Hepatocyte (in vitro differentiated cells): ENCODE measurements at regions not wholly inside any gene's neighbourhood (a gene's known extent, or its start where the extent isn't known, plus 50 kb on each side); places are given as distances from the start of the nearest gene placed in this dataset.
"Not testable (repeated sequence)": the region's sequence is repeated elsewhere in the genome, so short reads cannot be mapped to it uniquely, and the experiment has no call there.

Source experiments
- EZH2phosphoT487 ChIP-seq: fragments of 200-600 bp; sonication (generic); IDR thresholded peaks from one replicate; pipeline ENCODE4 v1.6.1; 2018; ENCODE audit warnings: antibody characterized with exemption, mild to moderate bottlenecking, low read depth, moderate library complexity; ENCODE audit not compliant: unreplicated experiment, severe bottlenecking
- TF ChIP-seq, protein P1 (sequence below): fragments of 200-600 bp; sonication (generic); IDR thresholded peaks from 2 replicates; pipeline ENCODE4 v1.5.1; 2016; ENCODE audit warnings: antibody characterized with exemption, mild to moderate bottlenecking; ENCODE audit not compliant: poor library complexity

DNA sequence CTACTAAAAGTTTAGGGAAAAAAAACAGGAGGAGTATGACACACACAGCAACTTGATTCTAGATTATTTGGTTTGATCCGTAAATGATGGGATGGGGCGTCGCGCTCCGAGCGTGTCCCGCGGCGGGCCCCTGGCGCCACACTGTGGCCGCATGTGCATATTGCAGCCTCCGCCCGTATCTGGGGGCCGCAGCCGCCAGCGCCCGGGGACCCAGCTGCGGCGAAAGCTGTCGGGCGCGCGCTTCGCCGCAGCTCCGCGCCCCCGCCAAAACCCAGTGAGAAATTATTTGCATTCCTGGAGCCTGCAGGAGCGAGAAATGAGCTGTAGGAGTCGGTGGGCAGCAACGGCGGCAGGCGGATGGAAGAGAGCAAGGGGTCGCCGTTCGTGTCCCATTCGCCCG, 87.3 kb downstream of the FAM72C start:
- TF ChIP-seq, protein P1, sequence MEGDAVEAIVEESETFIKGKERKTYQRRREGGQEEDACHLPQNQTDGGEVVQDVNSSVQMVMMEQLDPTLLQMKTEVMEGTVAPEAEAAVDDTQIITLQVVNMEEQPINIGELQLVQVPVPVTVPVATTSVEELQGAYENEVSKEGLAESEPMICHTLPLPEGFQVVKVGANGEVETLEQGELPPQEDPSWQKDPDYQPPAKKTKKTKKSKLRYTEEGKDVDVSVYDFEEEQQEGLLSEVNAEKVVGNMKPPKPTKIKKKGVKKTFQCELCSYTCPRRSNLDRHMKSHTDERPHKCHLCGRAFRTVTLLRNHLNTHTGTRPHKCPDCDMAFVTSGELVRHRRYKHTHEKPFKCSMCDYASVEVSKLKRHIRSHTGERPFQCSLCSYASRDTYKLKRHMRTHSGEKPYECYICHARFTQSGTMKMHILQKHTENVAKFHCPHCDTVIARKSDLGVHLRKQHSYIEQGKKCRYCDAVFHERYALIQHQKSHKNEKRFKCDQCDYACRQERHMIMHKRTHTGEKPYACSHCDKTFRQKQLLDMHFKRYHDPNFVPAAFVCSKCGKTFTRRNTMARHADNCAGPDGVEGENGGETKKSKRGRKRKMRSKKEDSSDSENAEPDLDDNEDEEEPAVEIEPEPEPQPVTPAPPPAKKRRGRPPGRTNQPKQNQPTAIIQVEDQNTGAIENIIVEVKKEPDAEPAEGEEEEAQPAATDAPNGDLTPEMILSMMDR = peak; percentile 11
- not testable (repeated sequence) for TF ChIP-seq EZH2phosphoT487
